ENCODE measurements at regions not wholly inside any gene's neighbourhood (a gene's known extent, or its start where the extent isn't known, plus 50 kb on each side); places are given as distances from the start of the nearest gene placed in this dataset.

DNA sequence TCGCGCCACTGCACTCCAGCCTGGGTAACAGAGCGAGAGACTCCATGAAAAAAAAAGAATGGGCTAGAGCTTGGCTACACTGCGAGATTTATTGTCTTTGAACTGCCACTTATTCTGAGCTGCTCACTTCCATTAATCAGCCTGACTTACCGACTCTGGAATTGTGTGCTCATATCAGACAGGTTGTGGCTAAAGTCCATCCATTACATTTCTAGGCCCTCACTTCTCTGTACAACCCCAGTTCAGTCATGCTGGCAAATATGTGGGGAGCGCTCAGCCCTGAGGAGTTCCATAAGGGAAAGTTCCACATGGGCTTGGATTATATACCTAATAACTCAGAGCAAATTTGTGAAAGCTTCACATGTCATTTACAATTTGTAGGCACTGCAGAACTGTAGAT, 270.6 kb downstream of the TRIML1 start:
- TF ChIP-seq, protein P1, sequence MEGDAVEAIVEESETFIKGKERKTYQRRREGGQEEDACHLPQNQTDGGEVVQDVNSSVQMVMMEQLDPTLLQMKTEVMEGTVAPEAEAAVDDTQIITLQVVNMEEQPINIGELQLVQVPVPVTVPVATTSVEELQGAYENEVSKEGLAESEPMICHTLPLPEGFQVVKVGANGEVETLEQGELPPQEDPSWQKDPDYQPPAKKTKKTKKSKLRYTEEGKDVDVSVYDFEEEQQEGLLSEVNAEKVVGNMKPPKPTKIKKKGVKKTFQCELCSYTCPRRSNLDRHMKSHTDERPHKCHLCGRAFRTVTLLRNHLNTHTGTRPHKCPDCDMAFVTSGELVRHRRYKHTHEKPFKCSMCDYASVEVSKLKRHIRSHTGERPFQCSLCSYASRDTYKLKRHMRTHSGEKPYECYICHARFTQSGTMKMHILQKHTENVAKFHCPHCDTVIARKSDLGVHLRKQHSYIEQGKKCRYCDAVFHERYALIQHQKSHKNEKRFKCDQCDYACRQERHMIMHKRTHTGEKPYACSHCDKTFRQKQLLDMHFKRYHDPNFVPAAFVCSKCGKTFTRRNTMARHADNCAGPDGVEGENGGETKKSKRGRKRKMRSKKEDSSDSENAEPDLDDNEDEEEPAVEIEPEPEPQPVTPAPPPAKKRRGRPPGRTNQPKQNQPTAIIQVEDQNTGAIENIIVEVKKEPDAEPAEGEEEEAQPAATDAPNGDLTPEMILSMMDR (IDR thresholded peaks at IDR 0.05; ENCODE audit: borderline replicate concordance, insufficient read depth, low read depth, low read length), result no peak
- H3K4me3 ChIP-seq (ENCODE audit: low read depth, low read length), result no peak overlapping the region

DNA sequence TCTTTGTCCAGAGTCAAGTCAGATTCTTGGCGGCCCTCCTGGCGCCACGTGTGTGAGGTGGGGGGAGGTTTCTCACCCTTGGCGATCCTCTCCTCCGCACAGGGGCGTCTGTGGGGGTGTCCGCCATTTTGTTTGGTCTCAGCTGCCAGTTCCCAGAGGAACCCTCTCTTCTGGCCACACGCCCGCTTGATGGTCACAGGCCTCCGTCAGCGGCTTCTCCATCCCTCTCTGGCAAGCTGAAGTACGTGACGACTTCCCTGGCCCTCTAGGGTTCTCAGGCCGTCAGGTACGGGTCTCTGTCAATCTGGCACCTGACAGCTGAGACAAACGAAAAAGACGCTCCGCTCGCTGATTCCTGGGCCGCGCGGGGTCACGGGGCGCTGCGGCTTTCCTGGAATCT, 272.6 kb downstream of the TRIML1 start:
- H3K4me3 ChIP-seq (ENCODE audit: low read depth, low read length), result no peak overlapping the region
- TF ChIP-seq, protein P1 (IDR thresholded peaks at IDR 0.05; ENCODE audit: borderline replicate concordance, insufficient read depth, low read depth, low read length), result no peak

DNA sequence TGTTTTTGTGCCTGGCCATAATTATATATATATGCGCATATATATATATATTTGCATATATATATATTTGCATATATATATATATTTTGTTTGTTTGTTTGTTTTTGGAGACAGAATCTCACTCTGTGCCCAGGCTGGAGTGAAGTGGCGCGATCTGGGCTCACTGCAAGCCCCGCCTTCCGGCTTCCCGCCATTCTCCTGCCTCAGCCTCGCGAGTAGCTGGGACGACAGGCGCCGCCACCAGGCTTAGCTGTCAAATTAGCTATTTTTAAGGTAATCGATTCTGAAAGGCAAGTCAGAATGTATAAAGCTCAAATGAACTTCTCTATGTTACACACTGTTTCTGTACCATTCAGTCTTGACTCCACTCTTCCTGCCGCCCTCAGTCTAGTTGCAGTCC, 273.3 kb downstream of the TRIML1 start:
- TF ChIP-seq, protein P1 (IDR thresholded peaks at IDR 0.05; ENCODE audit: borderline replicate concordance, insufficient read depth, low read depth, low read length), result no peak
- no peak overlapping the region for H3K4me3 ChIP-seq (ENCODE audit: low read depth, low read length)

DNA sequence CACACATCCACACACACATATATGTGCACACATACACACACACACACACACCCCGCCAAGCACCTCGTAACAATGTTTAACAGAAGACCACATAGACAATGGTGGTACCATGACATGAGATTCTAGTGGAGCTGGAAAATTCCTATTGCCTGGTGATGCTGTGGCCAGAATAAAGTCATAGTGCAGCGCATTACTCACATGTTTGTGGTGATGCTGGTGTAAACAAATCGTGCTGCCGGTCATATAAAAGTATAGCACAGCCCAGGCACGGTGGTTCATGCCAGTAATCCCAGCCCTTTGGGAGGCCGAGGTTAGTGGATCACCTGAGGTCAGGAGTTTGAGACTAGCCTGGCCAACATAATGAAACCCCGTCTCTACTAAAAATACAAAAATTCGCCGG, 275.2 kb downstream of the TRIML1 start:
- H3K4me3 ChIP-seq (ENCODE audit: low read depth, low read length), result no peak overlapping the region
- TF ChIP-seq, protein P1 (IDR thresholded peaks at IDR 0.05; ENCODE audit: borderline replicate concordance, insufficient read depth, low read depth, low read length), result no peak

DNA sequence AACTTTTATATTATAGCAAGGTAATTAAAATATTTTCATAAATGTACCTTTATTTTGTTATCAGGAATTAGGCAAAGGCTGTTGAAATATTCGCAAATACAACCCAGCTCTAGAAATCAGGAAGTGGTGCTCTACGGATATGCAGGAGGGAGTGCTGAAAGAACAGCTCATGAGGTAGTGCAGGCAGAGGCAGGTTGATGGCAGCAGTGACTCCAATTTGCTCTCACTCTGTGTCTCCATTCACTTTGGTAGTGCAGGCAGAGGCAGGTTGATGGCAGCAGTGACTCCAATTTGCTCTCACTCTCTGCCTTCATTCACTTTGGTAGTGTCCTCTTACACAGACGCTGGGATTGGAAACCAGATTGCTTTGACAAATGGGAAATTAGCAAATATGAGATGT, 277.9 kb downstream of the TRIML1 start:
- TF ChIP-seq, protein P1 (IDR thresholded peaks at IDR 0.05; ENCODE audit: borderline replicate concordance, insufficient read depth, low read depth, low read length), result no peak

DNA sequence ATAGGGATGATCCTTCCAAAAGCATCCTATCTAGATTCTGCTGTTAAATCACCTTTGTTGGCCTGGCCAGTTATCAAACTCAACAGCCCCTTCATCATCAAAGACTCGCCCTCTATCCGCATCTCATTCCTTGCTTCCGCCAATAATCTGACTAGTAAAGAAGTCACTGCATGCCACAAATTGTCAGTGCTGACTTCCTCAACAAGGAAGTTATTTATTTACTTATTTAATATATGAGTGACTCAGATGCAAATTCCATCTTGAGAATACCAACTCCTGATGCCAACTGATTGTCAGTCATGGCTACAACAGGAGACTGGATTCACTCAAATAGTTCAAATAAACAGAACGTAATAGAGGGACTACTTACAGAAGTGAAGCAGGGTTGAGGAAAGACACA, 283.8 kb downstream of the TRIML1 start:
- H3K4me3 ChIP-seq (ENCODE audit: low read depth, low read length), result no peak overlapping the region
- TF ChIP-seq, protein P1 (IDR thresholded peaks at IDR 0.05; ENCODE audit: borderline replicate concordance, insufficient read depth, low read depth, low read length), result no peak

More for the DNA sequence above, 277.9 kb downstream of the TRIML1 start:
- H3K4me3 ChIP-seq (ENCODE audit: low read depth, low read length), result no peak overlapping the region

DNA sequence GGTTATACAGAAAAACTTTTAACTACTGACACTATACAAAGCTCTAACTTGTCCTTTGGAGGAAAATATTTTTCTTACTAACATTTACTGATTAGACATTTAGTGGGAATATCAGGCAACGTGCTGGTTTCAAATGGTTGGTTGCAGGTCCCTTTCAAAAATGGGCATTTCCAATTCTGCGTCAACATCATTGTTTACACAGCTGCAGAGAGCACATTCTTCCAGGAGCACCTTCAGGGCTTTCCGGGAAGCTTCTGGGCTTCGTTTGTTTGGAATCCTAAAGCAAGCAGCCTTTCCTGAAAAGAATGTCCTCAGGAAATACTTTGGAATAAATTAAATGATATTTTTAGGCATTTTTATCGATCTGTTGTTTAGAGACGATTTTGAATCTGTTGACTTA, 289.7 kb downstream of the TRIML1 start:
- TF ChIP-seq, protein P1 (IDR thresholded peaks at IDR 0.05; ENCODE audit: borderline replicate concordance, insufficient read depth, low read depth, low read length), result no peak
- no peak overlapping the region for H3K4me3 ChIP-seq (ENCODE audit: low read depth, low read length)

Data from GM12875 (cell line).